T-helper 2 cell treated with Interferon-gamma antibody and Interleukin-4, amounts not matched to agents 100 ng/mL and 5 ng/mL, for 36 hours (primary cell): ENCODE measurements at regions not wholly inside any gene's neighbourhood (a gene's known extent, or its start where the extent isn't known, plus 50 kb on each side); places are given as distances from the start of the nearest gene placed in this dataset.

ENCODE experiments used
- intact Hi-C: fragments of 100-400 bp; cut with micrococcal nuclease; formaldehyde crosslinking; loops from one replicate; pipeline ENCODE4 v1.15.1; 2023

DNA sequence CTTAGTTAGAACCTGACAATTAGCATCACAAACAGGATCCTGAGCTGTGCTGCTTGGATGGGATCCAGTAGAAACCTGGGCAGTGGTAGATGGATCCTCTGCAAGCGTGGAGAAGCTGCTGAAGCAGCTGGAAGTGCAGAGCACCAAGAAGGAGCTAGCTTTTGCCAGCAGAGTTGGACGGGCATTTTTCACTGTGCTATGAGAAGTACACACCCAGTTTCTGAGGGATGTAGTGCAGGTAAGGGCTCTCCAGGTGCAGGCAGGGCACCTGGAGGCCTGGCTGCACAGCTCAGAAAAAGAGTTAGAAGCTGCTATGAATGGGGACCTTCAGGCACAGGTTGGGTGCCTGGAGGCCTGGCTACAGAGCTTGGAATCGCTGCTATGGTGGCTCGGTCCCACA, 623.9 kb upstream of the NUDT12 start:
- intact Hi-C loops: no loop called here

DNA sequence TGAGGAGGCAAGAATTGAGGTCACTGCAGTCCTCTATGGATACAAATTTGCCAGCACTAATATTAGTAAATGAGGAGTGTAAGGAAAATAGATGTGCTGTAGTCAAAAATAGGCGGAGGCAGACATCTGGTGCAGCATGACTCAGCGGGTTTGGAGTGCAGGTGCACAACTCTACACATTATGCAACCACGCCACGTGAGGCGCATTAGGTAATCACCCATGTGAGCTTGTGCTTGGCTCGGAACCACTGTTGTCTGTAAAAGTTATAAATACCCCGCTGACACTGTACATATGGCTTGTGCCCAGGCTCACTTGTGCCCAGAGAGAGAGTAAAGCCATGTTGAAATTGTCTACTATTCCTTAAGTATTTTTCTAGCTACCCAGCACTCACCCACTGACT, 623.5 kb upstream of the NUDT12 start:
- intact Hi-C loops: no loop called here

DNA sequence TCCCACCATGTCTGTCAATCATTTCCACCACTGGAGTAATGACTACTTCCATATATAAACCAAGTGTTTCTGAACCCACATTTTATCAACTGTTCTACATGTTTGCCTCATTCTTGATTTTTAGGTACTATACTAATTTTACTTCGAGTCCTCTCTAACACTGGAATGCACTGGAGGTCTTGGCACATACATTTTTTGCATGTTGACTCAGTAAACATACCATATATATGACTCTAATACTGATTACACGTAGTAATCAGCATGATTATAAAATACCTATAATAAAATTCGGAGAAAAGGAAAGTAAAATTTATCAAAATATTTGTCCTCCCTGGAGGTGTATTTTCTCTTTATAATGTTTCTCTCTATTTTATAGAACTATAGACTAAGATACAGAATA, 621.7 kb upstream of the NUDT12 start:
- intact Hi-C loops: no loop called here

DNA sequence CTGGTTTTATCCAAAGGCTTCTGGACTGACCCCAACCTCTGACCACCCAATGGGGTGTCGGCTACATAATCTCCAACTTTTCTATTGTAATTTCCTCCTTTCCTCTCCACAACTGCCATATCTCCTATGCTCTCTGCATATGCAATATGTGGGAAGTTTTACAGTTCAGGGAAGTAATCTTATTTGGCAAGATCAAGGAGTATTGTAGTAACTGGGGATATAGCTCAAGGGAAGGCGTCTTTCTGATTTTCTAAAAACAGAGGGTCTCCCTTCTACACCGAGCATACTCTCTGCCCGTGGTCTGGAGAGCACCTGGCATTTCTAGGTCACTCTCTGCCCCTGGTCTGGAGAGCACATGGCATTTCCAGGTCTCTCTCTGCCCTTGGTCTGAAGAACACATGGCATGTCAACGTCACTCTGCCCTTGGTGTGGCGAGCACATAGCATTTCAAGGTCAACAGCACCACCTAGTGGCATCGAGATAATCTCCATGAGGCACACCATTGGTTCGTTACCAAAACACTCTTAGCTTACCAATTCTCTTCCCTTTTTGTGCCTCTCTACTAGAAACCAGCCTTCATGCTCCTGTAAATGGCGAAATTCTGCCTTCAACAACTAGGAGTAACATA, 616.4 kb upstream of the NUDT12 start:
- intact Hi-C loops: no loop called here

DNA sequence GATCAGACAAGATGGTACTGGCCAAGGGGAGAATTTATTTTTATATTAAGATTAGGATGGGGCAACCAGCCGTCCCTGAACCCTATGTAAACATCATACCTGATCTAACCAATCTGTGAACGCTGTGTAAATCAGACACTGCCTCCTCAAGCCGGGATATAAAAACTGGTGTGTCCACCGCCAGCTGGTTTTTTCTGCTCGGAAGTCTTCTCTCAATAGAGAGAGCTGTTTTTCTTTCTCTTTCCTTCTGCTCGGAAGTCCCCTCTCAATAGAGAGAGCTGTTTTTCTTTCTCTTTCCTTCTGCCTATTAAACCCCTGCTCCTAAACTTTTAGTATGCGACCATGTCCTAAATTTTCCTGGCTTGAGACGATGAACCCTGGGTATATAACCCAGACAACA, 615.5 kb upstream of the NUDT12 start:
- intact Hi-C loops: no loop called here

DNA sequence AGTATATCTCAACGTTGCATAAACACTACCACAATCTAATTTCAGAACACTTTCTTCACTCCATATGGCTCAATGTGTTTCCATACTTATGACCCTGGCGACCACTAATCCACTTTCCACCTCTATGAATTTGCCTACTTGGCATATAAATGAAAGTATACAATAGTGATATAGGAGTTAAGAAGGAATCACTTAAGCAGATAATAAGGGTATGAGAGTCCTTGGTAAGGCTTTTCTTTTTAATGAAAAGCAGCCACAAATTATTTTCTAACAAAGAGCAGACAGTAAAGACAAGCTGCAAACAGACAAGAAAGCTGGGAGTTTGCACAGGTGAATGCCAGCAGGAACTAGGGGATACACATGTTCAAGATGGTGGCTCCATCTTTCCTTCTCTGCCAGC, 615.1 kb upstream of the NUDT12 start:
- intact Hi-C loops: no loop called here

DNA sequence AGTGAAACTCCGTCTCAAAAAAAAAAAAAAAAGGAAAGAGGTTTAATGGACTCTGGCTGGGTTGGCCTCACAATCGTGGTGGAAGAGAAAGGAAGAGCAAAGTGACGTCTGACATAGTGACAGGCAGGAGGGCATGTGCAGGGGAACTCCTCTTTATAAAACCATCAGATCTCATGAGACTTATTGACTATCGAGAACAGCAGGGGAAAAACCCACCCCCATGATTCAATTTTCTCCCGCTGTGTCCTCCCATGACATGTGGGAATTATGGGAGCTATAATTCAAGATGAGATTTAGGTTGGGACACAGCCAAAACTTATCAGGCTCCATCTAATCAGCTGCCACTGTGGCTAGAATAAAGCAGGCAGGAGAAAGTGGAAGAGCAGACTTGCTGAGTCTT, 610.4 kb upstream of the NUDT12 start:
- intact Hi-C loops: no loop called here

DNA sequence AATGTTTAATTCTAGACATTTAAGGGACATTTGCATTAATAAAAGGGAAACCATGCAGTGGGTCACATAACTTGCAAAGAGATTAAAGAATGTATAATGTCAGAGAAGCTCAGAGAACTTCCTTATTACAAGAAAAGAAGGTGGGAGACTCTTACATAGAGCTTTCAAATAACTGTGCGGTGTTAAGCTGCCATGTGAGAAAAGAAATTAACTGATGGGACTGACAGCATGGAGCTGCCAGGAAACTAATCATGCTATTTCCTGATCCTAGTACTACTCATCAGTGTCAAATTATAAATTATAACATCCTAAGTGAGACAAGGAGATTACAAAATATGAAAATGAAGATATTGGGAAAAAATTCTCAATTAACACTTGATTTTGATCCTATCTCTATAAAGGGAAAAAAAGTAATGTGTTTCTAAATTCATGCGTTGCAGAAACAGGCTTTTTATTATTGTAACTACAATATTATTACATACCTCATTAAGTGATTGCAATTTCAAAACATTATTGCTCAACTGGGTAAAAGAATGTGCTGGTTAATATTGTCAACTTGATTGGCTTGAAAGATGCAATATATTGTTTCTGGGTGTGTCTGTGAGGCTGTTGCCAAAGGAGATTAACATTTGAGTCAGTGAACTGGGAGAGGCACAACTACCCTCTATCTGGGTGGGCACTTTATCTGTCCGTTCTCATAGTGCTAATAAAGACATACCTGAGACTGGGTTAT, 609.5 kb upstream of the NUDT12 start:
- intact Hi-C loops: no loop called here

DNA sequence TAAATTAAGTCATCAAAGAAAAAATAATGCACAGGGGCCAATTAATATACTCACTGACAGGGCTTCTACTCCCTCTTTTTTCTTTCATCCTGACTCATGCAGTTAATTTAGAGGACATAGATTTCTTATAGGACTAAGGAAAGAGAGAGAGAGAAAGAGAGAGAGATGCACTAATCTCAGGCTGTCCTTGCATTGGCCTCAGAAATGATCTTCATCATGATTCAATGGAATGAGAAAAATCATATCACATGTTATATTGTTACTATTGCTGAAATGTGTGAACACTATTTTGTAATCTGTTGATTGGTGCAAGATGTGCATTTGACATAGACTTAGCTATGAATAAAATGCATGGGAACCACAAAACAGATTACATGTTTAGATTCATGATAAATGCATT, 608.3 kb upstream of the NUDT12 start:
- intact Hi-C loops: no loop called here

DNA sequence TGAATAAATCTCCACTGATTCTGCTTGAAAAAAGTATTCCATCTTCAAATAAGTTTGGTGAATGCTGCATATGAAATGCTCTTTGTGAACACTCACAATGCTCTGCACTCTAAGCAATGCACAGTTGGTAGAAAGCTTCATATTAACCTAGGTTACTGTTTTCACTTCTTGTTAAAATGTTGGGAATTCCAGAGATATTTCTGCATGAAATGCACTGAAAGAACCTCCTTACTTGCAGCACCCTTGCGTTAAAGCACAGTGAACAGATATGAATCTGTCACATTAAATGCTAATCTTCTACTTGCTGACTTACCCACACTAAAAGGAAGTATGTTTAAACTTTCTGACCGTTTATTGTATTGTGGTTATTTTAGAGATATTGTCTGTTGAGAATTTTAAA, 584.1 kb upstream of the NUDT12 start:
- intact Hi-C loops: no loop called here

DNA sequence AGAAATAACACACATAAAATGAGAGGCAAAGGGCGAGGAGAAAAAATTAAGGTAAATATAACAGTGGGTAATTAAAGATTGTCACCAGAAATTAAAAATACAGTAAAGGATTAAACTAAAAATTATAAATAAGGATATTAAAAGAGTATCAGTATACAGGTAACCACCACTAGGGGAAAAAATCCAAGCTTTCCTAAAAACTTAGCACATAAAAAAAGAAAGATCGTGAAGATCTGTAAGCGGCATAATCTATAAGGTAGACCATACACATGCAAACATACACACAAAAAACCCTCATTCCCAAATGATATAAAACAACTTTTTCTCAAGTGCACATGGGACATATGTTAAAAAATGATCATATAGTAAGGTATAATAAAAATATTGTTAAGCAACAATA, 577.3 kb upstream of the NUDT12 start:
- intact Hi-C loops: no loop called here

DNA sequence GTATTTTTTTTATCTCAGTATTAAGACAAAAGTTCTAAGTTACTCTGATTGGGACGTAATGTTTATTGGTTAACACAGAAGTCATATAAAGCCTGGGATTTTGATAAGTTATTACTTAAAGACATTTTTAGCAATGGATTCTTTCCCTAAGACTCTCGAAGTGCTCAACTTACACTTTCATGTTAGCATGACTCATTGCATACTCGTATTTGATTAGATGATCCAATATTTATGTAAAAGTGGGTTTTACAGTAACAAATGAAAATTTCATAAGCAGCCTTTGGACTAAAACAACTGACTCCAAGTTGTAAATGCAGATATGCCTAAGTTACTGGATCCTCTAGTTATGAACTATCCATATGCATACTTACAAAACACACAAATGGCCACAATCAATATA, 567.7 kb upstream of the NUDT12 start:
- intact Hi-C loops: no loop called here

DNA sequence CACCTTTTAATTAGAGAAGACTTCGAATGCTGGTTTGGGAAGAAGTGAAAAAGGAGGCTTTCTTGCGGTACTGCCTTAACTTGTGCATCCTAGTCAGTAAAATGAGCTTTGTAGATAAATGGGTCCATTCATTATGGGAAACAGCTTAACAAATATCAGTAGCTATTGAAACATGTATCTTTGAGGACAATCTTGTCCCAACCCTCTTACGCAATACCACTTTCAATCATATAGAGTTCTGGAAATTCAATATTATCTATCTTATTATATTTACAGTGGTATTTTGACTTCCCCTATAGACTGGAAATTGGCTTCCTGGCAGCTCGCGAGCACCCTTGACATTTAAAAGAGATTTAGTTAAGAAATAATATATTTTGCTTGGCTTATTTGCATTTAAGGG, 565.8 kb upstream of the NUDT12 start:
- intact Hi-C loops: no loop called here

DNA sequence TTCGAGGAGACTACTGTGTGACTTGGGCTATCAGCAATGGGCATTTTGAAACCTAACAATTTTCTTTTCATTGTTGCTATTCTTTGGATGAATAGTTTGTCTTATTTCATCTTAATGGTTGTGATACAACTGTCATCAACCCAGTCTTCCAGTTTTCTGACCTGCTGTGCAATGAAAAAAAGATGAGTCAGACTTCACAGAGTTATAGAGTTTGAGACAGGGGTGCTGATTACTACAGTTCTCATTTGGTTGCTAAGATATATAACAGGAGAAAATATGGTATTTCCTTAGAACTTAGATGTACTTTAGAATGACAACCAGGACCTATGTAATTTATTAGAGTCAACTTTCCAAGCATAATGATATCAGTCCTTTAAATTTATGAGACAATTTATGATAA, 564.4 kb upstream of the NUDT12 start:
- intact Hi-C loops: no loop called here

DNA sequence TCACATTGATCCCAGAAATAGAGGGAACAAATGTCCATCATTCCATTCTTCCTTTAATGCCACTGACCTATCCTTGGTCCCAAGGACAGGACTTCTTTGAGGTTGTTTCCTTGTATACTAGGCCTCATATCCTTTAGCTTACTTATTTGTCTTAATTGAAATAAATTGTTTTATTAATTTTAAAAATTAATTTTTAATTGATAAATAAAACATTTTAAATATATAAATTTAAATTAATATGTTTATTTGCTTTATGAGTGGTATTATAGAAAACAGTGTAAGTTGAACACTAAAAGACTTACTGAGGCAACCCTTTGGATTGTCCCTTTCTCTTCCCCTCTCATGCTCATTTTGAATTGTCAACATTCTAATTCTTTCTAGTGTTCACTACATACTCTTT, 556.9 kb upstream of the NUDT12 start:
- intact Hi-C loops: no loop called here

DNA sequence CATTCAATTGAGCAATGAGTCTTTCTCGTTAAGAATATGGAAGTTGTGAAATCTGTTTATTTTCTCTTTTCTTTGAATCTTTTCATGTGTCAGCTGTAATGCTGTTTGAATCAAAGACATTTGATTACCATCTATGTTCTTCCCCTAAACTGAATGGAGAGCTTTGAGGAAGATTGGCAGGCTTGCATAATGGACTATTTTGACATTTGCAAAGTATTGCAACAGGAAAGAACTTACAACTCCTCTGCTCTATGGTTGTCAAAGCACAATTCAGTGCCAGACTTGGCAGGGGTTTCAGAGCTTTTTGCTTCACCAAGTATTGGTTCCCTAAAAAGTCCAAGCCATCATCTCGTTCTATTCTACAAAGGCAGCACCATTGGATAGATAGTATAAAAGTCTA, 549.0 kb upstream of the NUDT12 start:
- intact Hi-C loops: no loop called here

DNA sequence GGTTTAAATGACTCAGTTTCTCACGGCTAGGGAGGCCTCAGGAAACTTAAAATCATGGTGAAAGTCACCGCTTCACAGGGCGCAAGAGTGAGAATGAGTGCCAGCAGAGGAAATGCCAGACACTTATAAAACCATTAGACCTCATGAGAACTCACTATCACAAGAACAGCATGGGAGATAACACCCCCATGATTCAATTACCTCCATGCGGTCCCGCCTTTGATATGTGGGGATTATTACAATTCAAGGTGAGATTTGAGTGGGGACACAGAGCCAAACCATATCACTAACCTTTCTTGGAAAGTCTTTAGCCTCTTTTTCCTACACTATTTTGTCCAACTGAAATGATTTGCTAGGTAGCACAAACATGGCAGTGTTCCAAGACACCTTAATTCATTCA, 533.9 kb upstream of the NUDT12 start:
- intact Hi-C loops: no loop called here

DNA sequence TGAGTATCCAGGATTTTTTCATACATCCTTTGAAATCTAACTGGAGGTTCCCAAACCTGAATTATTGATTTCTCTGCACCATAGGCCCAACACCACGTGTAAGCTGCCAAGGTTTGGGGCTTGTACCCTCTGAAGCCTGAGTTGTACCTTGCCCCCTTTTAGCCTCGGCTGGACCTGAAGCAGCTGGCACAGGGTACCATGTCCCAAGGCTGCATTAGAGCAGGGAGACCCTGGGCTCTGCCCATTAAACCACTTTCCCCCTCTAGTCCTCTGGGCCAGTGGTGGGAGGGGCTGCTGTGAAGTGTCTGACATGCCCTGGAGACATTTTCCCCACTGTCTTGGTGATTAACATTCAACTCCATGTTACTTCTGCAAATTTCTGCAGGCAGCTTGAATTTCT, 532.9 kb upstream of the NUDT12 start:
- intact Hi-C loops: no loop called here

DNA sequence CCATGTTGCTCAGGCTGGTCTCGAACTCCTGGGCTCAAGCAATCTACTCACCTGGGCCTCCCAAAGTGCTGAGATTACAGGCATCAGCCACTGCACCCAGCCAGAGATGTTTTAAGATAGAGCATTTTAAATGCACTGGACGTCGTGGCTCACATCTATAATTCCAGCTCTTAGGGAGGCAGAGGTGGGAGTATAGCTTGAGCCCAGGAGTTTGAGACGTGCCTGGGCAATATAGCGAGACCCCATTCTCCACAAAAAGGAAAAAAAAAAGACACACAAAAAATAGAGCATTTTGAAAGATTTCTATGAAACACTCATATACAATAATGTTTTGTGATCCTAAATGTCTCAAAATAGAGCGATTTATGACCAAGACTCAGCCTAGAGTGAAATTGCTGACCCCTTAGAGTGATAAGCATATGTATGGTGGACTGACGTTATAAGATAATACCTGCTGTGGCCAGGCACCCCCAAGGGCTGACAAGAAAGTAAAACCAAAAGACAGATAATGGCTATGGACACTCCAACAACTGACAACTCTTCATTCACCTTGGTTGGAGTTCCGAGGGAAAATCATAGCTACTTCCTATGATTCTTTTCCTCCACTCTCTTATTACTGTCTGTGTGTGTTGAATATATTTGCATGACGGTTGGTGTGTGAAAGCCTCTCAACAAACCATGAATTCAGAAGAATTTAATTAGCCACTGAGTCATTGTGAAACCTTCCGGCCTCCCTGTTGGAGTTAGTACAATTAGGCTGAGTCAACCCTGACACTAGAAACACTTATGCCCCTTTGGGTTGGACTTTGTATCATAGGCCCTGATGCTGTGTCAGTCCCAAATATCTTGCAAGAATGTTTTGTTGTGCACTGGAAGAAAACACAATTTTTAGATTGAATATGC, 526.5 kb upstream of the NUDT12 start:
- intact Hi-C loops: no loop called here

DNA sequence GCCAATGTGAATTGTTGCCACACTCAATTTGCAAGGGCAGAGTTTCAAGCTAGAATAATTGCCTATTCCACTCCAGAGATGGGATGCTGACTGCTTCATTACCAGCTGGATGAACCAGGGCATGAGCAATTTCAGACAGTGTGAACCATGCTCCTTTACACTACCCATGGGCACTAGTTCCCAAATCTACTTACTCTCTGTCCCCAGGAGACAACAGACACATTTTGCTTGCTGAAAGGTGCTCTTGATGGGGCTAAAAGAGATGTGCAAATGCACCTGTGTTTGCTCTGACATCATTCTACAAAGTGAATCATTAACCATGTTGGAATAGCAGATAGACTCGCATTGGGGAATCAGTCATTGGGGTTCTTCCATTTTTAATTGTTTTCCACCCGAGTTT, 522.3 kb upstream of the NUDT12 start:
- intact Hi-C loops: no loop called here

DNA sequence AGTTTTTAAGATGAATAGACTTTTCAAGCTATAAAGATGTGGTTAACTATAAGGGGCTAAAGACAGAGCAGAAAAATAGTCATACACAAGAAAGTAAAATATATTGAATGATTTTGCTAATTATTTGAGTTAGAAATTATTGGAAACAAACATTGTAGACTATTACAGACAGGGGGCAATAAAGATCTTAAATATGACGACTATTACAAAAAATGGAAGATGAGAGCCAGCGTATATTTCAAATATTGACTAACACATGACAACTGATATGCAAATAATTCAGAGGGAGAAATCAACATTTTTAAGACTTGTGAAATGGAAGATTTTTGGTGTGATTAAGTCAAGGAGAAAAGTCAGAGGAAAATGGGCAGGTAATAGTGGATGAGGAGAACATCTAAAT, 520.2 kb upstream of the NUDT12 start:
- intact Hi-C loops: no loop called here

DNA sequence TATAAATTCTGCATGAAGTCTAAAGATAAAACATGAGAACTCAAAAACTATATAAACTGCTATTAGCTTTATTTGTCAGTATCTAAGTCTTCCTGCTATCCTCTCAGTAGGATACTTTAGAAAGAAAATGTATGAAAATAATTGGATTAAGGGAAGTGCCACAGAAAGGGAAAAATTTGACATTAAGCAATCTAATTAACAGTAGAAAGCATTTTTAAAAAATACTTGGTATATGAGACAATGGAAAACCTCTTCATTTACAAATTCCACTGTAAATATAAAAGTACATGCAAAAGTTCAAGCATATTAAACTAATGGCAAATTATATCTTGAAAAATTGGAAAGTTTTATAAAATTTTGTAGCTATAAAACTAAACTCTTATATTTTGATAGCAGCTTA, 518.6 kb upstream of the NUDT12 start:
- intact Hi-C loops: no loop called here
